ENCODE measurements at regions not wholly inside any gene's neighbourhood (a gene's known extent, or its start where the extent isn't known, plus 50 kb on each side); places are given as distances from the start of the nearest gene placed in this dataset.

DNA sequence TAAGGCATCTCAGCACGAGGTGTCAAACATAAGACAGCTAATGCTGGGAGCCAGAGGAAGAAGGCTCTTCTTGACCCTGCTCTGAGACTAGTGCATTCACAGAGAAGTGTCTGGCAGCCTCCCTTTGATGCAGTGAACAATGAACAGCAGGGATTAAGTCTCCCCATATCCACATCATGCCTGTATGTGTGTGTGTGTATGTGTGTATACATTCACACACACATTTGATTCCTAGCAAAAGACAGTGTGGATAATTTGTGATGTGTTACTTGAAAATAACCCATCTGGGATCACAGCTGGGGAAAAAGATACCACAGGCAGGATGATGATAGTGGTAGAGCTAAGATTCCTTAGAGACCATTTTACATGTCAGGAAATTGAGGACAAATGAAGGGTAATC, 485.9 kb upstream of the GOT2 start:
- no peak for TF ChIP-seq CTCF (IDR thresholded peaks at IDR 0.05)
- Mint-ChIP-seq H3K27ac (no peak overlapping the region), H3K36me3 (ENCODE audit: low read depth) (no peaks in the 10 kb centered on the region), H3K9me3 (no peaks in the 10 kb centered on the region; the same call in 1 of the 2 replicates), H3K4me3 (no peak overlapping the region), H3K27me3 (ENCODE audit: insufficient read depth) (no peaks in the 10 kb centered on the region; the same call in 1 of the 2 replicates), H3K4me1 (ENCODE audit: low read depth) (no peaks in the 10 kb centered on the region; the same call in 1 of the 2 replicates)
- no peak for DNase-seq

DNA sequence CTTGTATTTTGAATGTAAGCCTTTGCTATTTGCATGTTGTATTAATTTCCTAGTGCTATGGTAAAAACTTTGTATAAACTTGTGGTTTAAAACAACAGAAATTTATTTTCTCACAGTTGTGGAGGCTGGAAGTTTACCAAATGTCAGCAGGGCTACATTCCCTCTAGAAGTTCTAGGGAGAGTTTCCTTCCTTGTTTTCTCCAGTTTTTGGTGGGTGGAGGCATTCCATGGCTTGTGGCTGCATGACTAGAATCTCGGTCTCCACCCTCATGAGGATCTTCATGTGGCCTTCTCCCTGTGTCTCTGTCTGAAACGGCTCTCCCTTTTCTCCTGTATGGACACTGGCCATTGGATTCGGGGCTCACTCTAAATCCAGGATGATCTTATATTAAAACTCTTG, 482.2 kb upstream of the GOT2 start:
- Mint-ChIP-seq H3K9me3 (no peaks in the 10 kb centered on the region; the same call in 1 of the 2 replicates), H3K27ac (no peak overlapping the region), H3K36me3 (ENCODE audit: low read depth) (no peaks in the 10 kb centered on the region), H3K4me1 (ENCODE audit: low read depth) (peaks cover 17% of the 10 kb centered on the region; the same call in 1 of the 2 replicates), H3K27me3 (ENCODE audit: insufficient read depth) (no peaks in the 10 kb centered on the region), H3K4me3 (no peak overlapping the region)
- TF ChIP-seq CTCF (IDR thresholded peaks at IDR 0.05), result no peak
- no peak for DNase-seq

GRCh38 chr16:59214455-59214854, 480.3 kb upstream of the GOT2 start:
- Mint-ChIP-seq H3K9me3 (peaks cover 2% of the 10 kb centered on the region; the same call in 1 of the 2 replicates), H3K36me3 (ENCODE audit: low read depth) (no peaks in the 10 kb centered on the region; the same call in 1 of the 2 replicates), H3K4me3 (no peak overlapping the region), H3K27me3 (ENCODE audit: insufficient read depth) (0 out of 2 replicates have a peak, but pooled peaks cover under 1% of the 10 kb centered on the region), H3K27ac (no peak overlapping the region), H3K4me1 (ENCODE audit: low read depth) (peaks cover 26% of the 10 kb centered on the region; the same call in 1 of the 2 replicates)
- no peak for DNase-seq
- no peak for TF ChIP-seq CTCF (IDR thresholded peaks at IDR 0.05)

DNA sequence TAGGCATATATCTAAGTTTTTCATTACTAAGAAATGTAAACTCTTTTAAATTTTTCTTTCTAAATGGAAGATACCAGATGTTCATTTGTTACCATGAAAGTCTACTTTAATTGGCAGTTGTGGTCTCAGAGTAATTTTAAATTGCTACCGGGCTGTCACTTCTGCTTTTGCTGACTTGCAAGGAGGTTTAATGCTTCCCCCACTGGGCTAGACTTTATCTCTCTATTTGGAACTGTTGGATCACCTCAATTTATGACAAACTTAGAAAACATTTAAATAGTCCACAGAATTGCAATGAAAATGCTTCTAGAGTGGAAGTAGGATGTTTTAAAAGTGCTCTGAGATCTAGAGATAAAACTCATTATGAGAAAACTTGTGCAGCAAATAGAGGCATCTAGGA, 479.8 kb upstream of the GOT2 start:
- DNase-seq, result peak; percentile 56

DNA sequence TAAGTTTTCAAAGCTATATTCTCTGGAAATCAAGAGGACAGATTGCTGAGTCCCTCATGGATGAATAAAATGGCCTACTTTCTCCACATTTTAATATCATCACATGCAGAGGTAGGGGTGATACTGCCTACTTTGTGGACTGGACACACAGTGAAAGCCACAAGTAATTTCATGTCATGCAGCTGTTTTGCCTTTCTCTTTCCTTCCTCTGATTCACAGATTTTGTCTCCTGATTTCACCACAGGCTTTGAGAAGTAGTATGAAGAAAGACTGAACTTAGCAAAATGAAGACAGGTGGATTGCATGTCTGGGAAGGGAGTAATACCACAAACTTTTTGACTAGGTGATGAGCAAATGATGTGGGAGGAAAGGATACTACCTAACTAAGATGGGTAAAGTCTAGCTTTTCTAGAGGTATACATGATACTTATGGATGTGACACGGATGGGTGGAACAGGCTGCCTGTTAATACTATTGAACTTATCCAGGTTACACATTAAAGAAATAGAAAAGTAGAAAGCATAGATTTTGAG, 478.4 kb upstream of the GOT2 start:
- H3K36me3 Mint-ChIP-seq (ENCODE audit: low read depth), result no peaks in the 10 kb centered on the region; the same call in 1 of the 2 replicates
- H3K27ac Mint-ChIP-seq, result no peak overlapping the region
- DNase-seq, result no peak
- no peak for TF ChIP-seq CTCF (IDR thresholded peaks at IDR 0.05)
- peaks cover 4% of the 10 kb centered on the region; the same call in 1 of the 2 replicates for H3K9me3 Mint-ChIP-seq
- 0 out of 2 replicates have a peak, but pooled peaks cover 3% of the 10 kb centered on the region for H3K27me3 Mint-ChIP-seq (ENCODE audit: insufficient read depth)
- no peak overlapping the region for H3K4me3 Mint-ChIP-seq
- peaks cover 26% of the 10 kb centered on the region; the same call in 1 of the 2 replicates for H3K4me1 Mint-ChIP-seq (ENCODE audit: low read depth)

More for the DNA sequence above, 479.8 kb upstream of the GOT2 start:
- Mint-ChIP-seq H3K9me3 (peaks cover 3% of the 10 kb centered on the region; the same call in 1 of the 2 replicates), H3K27ac (no peak overlapping the region), H3K36me3 (ENCODE audit: low read depth) (no peaks in the 10 kb centered on the region; the same call in 1 of the 2 replicates), H3K27me3 (ENCODE audit: insufficient read depth) (0 out of 2 replicates have a peak, but pooled peaks cover 3% of the 10 kb centered on the region), H3K4me1 (ENCODE audit: low read depth) (peaks cover 26% of the 10 kb centered on the region; the same call in 1 of the 2 replicates), H3K4me3 (no peak overlapping the region)
- TF ChIP-seq CTCF (IDR thresholded peaks at IDR 0.05), result no peak
